Peyer's patch (tissue), 4 donors: ENCODE measurements at regions not wholly inside any gene's neighbourhood (a gene's known extent, or its start where the extent isn't known, plus 50 kb on each side); places are given as distances from the start of the nearest gene placed in this dataset.

ENCODE experiments used
- CTCF ChIP-seq, 6 experiments: fragments of 450-650 bp in 4 of 6; fragments of 200-600 bp in 2 of 6; sonication (generic) in 1 of 6; IDR thresholded peaks; one replicate each; pipeline ENCODE4 v1.5.1; 2017 to 2019; ENCODE audit warnings: antibody characterized with exemption in 6 of 6, mild to moderate bottlenecking in 3 of 6, moderate library complexity in 1 of 6
- POLR2A ChIP-seq, 2 donors: fragments of 450-650 bp; IDR thresholded peaks; one replicate each; pipeline ENCODE4 v1.5.1; 2017; ENCODE audit warnings: antibody characterized with exemption in 2 of 2, mild to moderate bottlenecking in 2 of 2, moderate library complexity in 2 of 2

- TF ChIP-seq POLR2A (IDR thresholded peaks at IDR 0.05) (no peak), CTCF (IDR thresholded peaks at IDR 0.05) (no peak)
Measured at GRCh38 chr12:73226593-73226992, 954.4 kb downstream of the TRHDE start.
